Esophagus muscularis mucosa (tissue), 3 donors: ENCODE measurements at regions not wholly inside any gene's neighbourhood (a gene's known extent, or its start where the extent isn't known, plus 50 kb on each side); places are given as distances from the start of the nearest gene placed in this dataset.

ENCODE experiments used
- POLR2A ChIP-seq: fragments of 450-650 bp; IDR thresholded peaks from one replicate; pipeline ENCODE4 v1.6.1; 2017; ENCODE audit warnings: antibody characterized with exemption, moderate library complexity, mild to moderate bottlenecking, low read depth
- POLR2AphosphoS5 ChIP-seq, 2 donors: sonication (generic); formaldehyde crosslinking; IDR thresholded peaks; one replicate each; pipeline ENCODE4 v1.6.1; 2017; ENCODE audit warnings: antibody characterized with exemption in 2 of 2
- TF ChIP-seq, protein P1 (sequence below), 3 experiments: fragments of 200-600 bp in 2 of 3; fragments of 450-650 bp in 1 of 3; sonication (generic) in 2 of 3; IDR thresholded peaks; one replicate each; pipeline ENCODE4 v1.5.1; 2017 to 2019; ENCODE audit warnings: antibody characterized with exemption in 3 of 3, mild to moderate bottlenecking in 2 of 3, moderate library complexity in 1 of 3

DNA sequence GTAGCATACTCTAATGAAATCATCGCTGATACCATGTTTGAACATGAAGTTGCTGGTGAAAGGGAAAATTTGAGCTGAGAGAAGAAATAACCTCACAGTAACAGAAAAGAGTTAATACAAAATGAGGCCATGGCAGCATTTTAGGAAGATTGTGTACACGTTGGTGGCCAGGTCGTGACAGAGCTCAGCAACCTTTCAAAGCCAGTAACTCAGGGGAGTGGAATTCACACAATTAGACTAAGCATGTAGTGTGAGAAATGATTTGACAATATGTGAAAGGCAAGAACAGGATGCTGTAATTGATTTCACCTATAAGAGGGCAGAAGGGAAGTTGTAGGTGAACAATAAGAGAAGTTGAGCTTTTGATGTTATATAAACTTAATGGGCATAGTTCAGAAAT, 246.3 kb downstream of the OGFRL1 start:
- TF ChIP-seq, protein P1, sequence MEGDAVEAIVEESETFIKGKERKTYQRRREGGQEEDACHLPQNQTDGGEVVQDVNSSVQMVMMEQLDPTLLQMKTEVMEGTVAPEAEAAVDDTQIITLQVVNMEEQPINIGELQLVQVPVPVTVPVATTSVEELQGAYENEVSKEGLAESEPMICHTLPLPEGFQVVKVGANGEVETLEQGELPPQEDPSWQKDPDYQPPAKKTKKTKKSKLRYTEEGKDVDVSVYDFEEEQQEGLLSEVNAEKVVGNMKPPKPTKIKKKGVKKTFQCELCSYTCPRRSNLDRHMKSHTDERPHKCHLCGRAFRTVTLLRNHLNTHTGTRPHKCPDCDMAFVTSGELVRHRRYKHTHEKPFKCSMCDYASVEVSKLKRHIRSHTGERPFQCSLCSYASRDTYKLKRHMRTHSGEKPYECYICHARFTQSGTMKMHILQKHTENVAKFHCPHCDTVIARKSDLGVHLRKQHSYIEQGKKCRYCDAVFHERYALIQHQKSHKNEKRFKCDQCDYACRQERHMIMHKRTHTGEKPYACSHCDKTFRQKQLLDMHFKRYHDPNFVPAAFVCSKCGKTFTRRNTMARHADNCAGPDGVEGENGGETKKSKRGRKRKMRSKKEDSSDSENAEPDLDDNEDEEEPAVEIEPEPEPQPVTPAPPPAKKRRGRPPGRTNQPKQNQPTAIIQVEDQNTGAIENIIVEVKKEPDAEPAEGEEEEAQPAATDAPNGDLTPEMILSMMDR (IDR thresholded peaks at IDR 0.05), result no peak
- TF ChIP-seq POLR2A (no peak), POLR2AphosphoS5 (IDR thresholded peaks at IDR 0.05) (no peak)
